Adipocyte (in vitro differentiated cells): ENCODE measurements at regions not wholly inside any gene's neighbourhood (a gene's known extent, or its start where the extent isn't known, plus 50 kb on each side); places are given as distances from the start of the nearest gene placed in this dataset.

Experiments used
- DNase-seq: peaks from one replicate; pipeline ENCODE4 v3.0.0-alpha.2; 2015; ENCODE audit warnings: low read depth
- H3K27me3 ChIP-seq: replicated peaks from 2 replicates; pipeline ENCODE4 v1.7.0; 2013; ENCODE audit warnings: mild to moderate bottlenecking, low read length, moderate library complexity; ENCODE audit not compliant: control insufficient read depth, insufficient read depth
- H3K36me3 ChIP-seq: 2 replicates; pipeline ENCODE4 v1.7.0; 2013; ENCODE audit warnings: low read length, mild to moderate bottlenecking, moderate library complexity; ENCODE audit not compliant: control insufficient read depth, insufficient read depth, severe bottlenecking
- H3K4me1 ChIP-seq: 2 replicates; pipeline ENCODE4 v1.7.0; 2013; ENCODE audit warnings: mild to moderate bottlenecking, low read length, moderate library complexity; ENCODE audit not compliant: control insufficient read depth, insufficient read depth
- H3K4me3 ChIP-seq: 2 replicates; pipeline ENCODE4 v1.7.0; 2013; ENCODE audit warnings: mild to moderate bottlenecking, low read length, moderate library complexity
- H3K9ac ChIP-seq: 2 replicates; pipeline ENCODE4 v1.7.0; 2013; ENCODE audit warnings: mild to moderate bottlenecking, low read length, moderate library complexity
- H3K9me3 ChIP-seq: 2 replicates; pipeline ENCODE4 v1.7.0; 2013; ENCODE audit warnings: mild to moderate bottlenecking, low read length, moderate library complexity; ENCODE audit not compliant: control insufficient read depth

- Histone ChIP-seq H3K4me1 (no peaks in the 10 kb centered on the region), H3K27me3 (no peaks in the 10 kb centered on the region), H3K9ac (no peak overlapping the region), H3K36me3 (no peaks in the 10 kb centered on the region), H3K4me3 (no peak overlapping the region), H3K9me3 (no peaks in the 10 kb centered on the region)
- DNase-seq: no peak
Measured at GRCh38 chr10:5311617-5312016, 53.1 kb upstream of the UCN3 start.

- H3K36me3 ChIP-seq: no peaks in the 10 kb centered on the region
- no peak for DNase-seq
- H3K27me3 ChIP-seq: no peaks in the 10 kb centered on the region
- no peaks in the 10 kb centered on the region for H3K9me3 ChIP-seq
- H3K4me1 ChIP-seq: peaks cover 2% of the 10 kb centered on the region
- no peak overlapping the region for H3K4me3 ChIP-seq
- H3K9ac ChIP-seq: no peak overlapping the region
Measured at GRCh38 chr10:5314840-5315239, 49.9 kb upstream of the UCN3 start.
